ENCODE measurements at regions not wholly inside any gene's neighbourhood (a gene's known extent, or its start where the extent isn't known, plus 50 kb on each side); places are given as distances from the start of the nearest gene placed in this dataset.

DNA sequence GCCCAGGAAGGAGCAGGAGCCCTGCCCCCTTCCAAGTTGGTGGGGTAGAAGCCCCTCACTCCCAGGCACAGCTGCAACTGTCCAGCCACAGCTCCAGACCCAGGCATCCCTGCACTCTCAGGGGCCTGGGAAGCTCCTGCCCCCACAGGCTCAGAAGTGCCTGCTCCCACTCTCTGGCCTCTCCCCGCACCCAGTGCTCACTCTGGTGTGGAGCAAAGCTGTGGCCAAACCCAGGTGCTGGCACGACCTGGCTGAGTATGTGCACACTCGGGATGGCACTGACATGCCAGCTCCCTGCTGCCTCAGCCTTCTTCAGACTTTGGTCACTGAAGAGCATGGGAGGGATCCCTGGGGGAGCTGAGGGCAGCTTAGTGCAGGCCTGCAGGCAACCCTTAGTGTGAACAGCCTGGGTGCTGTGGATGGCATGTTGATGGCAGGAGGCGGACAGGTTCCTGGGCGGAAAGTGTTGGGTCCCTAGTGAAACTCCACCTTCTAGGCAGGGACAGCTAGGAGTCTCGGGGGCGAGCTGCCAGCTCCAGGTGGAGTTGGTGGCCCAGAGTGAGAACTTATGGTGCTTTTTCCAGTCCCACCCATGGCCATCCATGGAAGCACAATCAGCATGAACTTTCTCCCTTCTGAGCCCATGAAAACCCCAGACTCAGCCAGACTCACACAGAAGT lies 489.2 kb upstream of the ROBO2 start:
- Mint-ChIP-seq H3K4me3 (no peak overlapping the region), H3K9me3 (no peaks in the 10 kb centered on the region), H3K4me1 (no peaks in the 10 kb centered on the region), H3K27me3 (ENCODE audit: insufficient read depth, low read depth) (no peaks in the 10 kb centered on the region), H3K36me3 (no peaks in the 10 kb centered on the region), H3K27ac (no peak overlapping the region)
- Histone ChIP-seq H3K79me2 (ENCODE audit: low read depth) (no peaks in the 10 kb centered on the region), H3K4me3 (no peak overlapping the region), H3K4me1 (no peaks in the 10 kb centered on the region), H2AFZ (replicated peaks) (no peak overlapping the region), H3K4me2 (no peak overlapping the region), H3K9me3 (ENCODE audit: low read depth) (no peaks in the 10 kb centered on the region), H4K20me1 (ENCODE audit: low read depth) (no peaks in the 10 kb centered on the region), H3K27ac (no peak overlapping the region), H3K36me3 (no peaks in the 10 kb centered on the region), H3K9ac (no peak overlapping the region), H3F3A (ENCODE audit: low read depth) (no peaks in the 10 kb centered on the region), H3K27me3 (no peaks in the 10 kb centered on the region)
- TF ChIP-seq, protein P1, sequence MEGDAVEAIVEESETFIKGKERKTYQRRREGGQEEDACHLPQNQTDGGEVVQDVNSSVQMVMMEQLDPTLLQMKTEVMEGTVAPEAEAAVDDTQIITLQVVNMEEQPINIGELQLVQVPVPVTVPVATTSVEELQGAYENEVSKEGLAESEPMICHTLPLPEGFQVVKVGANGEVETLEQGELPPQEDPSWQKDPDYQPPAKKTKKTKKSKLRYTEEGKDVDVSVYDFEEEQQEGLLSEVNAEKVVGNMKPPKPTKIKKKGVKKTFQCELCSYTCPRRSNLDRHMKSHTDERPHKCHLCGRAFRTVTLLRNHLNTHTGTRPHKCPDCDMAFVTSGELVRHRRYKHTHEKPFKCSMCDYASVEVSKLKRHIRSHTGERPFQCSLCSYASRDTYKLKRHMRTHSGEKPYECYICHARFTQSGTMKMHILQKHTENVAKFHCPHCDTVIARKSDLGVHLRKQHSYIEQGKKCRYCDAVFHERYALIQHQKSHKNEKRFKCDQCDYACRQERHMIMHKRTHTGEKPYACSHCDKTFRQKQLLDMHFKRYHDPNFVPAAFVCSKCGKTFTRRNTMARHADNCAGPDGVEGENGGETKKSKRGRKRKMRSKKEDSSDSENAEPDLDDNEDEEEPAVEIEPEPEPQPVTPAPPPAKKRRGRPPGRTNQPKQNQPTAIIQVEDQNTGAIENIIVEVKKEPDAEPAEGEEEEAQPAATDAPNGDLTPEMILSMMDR (IDR thresholded peaks at IDR 0.05) = no peak
- TF ChIP-seq EZH2phosphoT487 (IDR thresholded peaks at IDR 0.05) = no peak
- TF ChIP-seq EZH2 (IDR thresholded peaks at IDR 0.05) = no peak
- no peak for DNase-seq (ENCODE audit: low spot score)

DNA sequence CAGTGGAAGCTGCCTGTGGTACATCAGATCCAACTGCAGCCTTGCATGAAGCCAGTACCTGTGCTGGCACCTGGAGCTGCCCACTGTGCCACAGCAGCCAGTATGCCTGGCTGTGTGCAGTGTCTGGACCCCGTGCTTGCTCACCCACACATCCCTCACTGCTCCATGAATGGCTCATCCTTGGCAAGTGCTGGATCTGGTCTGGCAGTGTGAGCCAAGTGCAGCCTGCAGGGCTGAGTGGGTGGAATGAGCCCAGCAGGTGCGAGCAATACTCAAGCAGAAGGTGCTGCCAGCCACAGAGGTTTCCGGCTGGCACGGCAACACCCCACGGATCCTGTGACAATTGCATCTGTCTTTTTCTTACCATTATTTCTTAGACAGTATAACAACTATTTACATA lies 488.2 kb upstream of the ROBO2 start:
- H4K20me1 ChIP-seq (ENCODE audit: low read depth) = no peaks in the 10 kb centered on the region
- no peak overlapping the region for H3K9ac ChIP-seq
- H3K79me2 ChIP-seq (ENCODE audit: low read depth) = no peaks in the 10 kb centered on the region
- Mint-ChIP-seq H3K9me3 (no peaks in the 10 kb centered on the region), H3K27ac (no peak overlapping the region), H3K4me3 (no peak overlapping the region), H3K36me3 (no peaks in the 10 kb centered on the region), H3K27me3 (ENCODE audit: insufficient read depth, low read depth) (no peaks in the 10 kb centered on the region), H3K4me1 (no peaks in the 10 kb centered on the region)
- H2AFZ ChIP-seq (replicated peaks) = no peak overlapping the region
- no peaks in the 10 kb centered on the region for H3K27me3 ChIP-seq
- no peak overlapping the region for H3K4me3 ChIP-seq
- H3K36me3 ChIP-seq = no peaks in the 10 kb centered on the region
- H3K4me2 ChIP-seq = no peak overlapping the region
- no peaks in the 10 kb centered on the region for H3K4me1 ChIP-seq
- DNase-seq (ENCODE audit: low spot score) = no peak
- no peaks in the 10 kb centered on the region for H3F3A ChIP-seq (ENCODE audit: low read depth)
- H3K9me3 ChIP-seq (ENCODE audit: low read depth) = no peaks in the 10 kb centered on the region
- H3K27ac ChIP-seq = no peak overlapping the region
- TF ChIP-seq EZH2phosphoT487 (IDR thresholded peaks at IDR 0.05) = no peak

DNA sequence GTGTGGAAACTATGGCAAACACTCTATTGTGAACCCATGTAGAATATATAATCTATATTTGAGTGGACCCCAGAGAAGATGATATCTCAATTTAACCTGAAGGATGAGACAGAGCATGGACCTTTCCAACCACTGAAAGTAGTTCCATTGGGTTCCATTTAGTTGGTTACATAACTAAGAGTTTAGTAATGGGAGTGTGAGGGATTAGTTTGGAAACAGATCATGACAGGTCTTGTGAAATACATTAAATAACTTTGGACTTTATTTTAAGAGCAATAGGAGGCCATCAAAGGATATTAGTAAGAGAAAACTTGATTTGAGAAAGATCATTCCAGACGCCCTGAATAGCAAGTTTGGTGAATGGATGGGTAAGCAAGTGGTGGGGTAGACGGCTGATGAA lies 487.2 kb upstream of the ROBO2 start:
- Mint-ChIP-seq H3K4me3 (no peak overlapping the region), H3K27me3 (ENCODE audit: insufficient read depth, low read depth) (no peaks in the 10 kb centered on the region), H3K9me3 (no peaks in the 10 kb centered on the region), H3K36me3 (no peaks in the 10 kb centered on the region), H3K4me1 (no peaks in the 10 kb centered on the region), H3K27ac (no peak overlapping the region)
- H3K27me3 ChIP-seq = no peaks in the 10 kb centered on the region
- no peak overlapping the region for H3K27ac ChIP-seq
- no peak overlapping the region for H3K4me2 ChIP-seq
- no peaks in the 10 kb centered on the region for H4K20me1 ChIP-seq (ENCODE audit: low read depth)
- no peak for DNase-seq (ENCODE audit: low spot score)
- H3K4me1 ChIP-seq = no peaks in the 10 kb centered on the region
- no peak overlapping the region for H3K4me3 ChIP-seq
- no peak overlapping the region for H3K9ac ChIP-seq
- H3F3A ChIP-seq (ENCODE audit: low read depth) = no peaks in the 10 kb centered on the region
- H3K79me2 ChIP-seq (ENCODE audit: low read depth) = no peaks in the 10 kb centered on the region
- no peaks in the 10 kb centered on the region for H3K9me3 ChIP-seq (ENCODE audit: low read depth)
- no peaks in the 10 kb centered on the region for H3K36me3 ChIP-seq
- no peak overlapping the region for H2AFZ ChIP-seq (replicated peaks)
- TF ChIP-seq EZH2phosphoT487 (IDR thresholded peaks at IDR 0.05) = no peak
- no peak for TF ChIP-seq EZH2 (IDR thresholded peaks at IDR 0.05)
- TF ChIP-seq, protein P1 (IDR thresholded peaks at IDR 0.05) = no peak

DNA sequence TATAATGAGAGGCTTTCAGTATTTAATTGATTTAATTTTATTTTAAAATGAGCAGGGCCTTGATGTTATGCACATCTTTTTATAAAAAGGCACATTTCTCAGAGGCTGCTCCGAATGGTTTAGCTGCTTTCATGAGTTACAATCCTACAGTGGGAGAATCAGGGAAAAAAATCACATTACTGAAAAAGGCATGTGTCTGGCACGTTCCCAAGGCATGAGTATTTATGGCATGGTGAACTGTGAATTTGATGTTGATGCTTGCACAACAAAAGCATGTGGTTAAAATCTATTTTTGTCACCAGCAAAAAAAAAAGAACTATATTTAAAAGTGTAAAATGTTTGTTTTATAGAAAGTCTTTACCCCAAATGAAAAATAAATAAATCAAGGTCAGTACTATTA lies 485.2 kb upstream of the ROBO2 start:
- no peaks in the 10 kb centered on the region for H3K27me3 ChIP-seq
- H3K9me3 Mint-ChIP-seq = no peaks in the 10 kb centered on the region
- DNase-seq (ENCODE audit: low spot score) = no peak
- no peak overlapping the region for H3K4me2 ChIP-seq
- H3K36me3 ChIP-seq = no peaks in the 10 kb centered on the region
- no peaks in the 10 kb centered on the region for H3K79me2 ChIP-seq (ENCODE audit: low read depth)
- no peak overlapping the region for H2AFZ ChIP-seq (replicated peaks)
- no peaks in the 10 kb centered on the region for H3F3A ChIP-seq (ENCODE audit: low read depth)
- H3K9ac ChIP-seq = no peak overlapping the region
- H3K4me3 Mint-ChIP-seq = no peak overlapping the region
- H3K4me1 ChIP-seq = no peaks in the 10 kb centered on the region
- H3K9me3 ChIP-seq (ENCODE audit: low read depth) = no peaks in the 10 kb centered on the region
- no peaks in the 10 kb centered on the region for H3K27me3 Mint-ChIP-seq (ENCODE audit: insufficient read depth, low read depth)
- no peaks in the 10 kb centered on the region for H4K20me1 ChIP-seq (ENCODE audit: low read depth)
- H3K36me3 Mint-ChIP-seq = no peaks in the 10 kb centered on the region
- no peaks in the 10 kb centered on the region for H3K4me1 Mint-ChIP-seq
- H3K27ac ChIP-seq = no peak overlapping the region
- H3K4me3 ChIP-seq = no peak overlapping the region
- no peak overlapping the region for H3K27ac Mint-ChIP-seq
- TF ChIP-seq EZH2 (IDR thresholded peaks at IDR 0.05) (no peak), EZH2phosphoT487 (IDR thresholded peaks at IDR 0.05) (no peak)
- TF ChIP-seq, protein P1 (IDR thresholded peaks at IDR 0.05) = no peak
